ENCODE measurements at regions not wholly inside any gene's neighbourhood (a gene's known extent, or its start where the extent isn't known, plus 50 kb on each side); places are given as distances from the start of the nearest gene placed in this dataset.

DNA sequence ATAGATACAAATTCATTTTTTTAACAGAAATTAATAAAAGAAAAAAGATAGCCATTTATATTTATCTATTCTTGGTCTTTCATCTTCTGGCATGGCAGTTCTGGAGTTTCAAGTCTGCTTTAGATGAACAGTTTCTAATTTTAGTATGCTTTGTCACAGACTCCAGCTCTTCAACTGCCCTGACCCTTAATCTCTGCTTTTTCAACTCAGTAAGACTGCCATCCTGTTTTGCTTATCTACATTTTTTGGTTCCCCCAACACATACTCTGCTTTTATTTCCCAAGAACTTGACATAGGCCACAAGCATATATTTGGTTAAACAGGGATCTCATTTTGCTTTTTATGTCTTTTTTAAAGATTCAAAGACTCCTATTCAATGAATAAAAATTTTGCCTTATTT lies 309.3 kb upstream of the KCND2 start (continued):
- TF ChIP-seq ZNF462 (CRISPR knock-in tag; IDR thresholded peaks at IDR 0.05) (no peak), ZNF114 (CRISPR knock-in tag; IDR thresholded peaks at IDR 0.05) (no peak), CREB1 (CRISPR knock-in tag; IDR thresholded peaks at IDR 0.05; ENCODE audit: low read depth) (no peak), NANOG (IDR thresholded peaks at IDR 0.05; ENCODE audit: borderline replicate concordance) (no peak), CTCF (conservative IDR thresholded peaks at IDR 0.05; ENCODE audit: low read depth in 2 of 2) (no peak)
- TF ChIP-seq, protein P1, sequence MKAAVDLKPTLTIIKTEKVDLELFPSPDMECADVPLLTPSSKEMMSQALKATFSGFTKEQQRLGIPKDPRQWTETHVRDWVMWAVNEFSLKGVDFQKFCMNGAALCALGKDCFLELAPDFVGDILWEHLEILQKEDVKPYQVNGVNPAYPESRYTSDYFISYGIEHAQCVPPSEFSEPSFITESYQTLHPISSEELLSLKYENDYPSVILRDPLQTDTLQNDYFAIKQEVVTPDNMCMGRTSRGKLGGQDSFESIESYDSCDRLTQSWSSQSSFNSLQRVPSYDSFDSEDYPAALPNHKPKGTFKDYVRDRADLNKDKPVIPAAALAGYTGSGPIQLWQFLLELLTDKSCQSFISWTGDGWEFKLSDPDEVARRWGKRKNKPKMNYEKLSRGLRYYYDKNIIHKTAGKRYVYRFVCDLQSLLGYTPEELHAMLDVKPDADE (IDR thresholded peaks at IDR 0.05) = no peak

DNA sequence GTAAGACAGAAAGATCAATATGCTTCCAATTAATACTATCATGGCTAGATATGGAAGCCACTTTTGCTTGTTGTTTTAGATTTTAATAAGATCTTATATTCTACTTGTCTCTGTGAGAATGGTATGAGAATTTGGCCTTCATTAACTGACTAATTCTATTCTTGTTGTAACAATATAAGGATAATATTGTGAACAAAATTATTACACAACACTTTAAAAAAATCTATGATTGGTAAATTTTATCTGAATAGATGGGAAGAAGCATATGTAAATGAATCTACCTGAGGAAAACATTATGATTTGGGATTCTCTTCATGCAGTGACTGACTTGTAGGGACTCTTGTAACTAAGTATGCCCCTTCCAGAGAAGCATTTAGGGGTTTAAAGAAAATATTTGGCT lies 308.9 kb upstream of the KCND2 start:
- no peak overlapping the region; the same call in 1 of the 2 replicates for H2AFZ ChIP-seq
- no peak overlapping the region for H3K4me2 ChIP-seq
- no peak overlapping the region for H3K27ac ChIP-seq (ENCODE audit: low read depth)
- no peak for TF ChIP-seq CTCF (conservative IDR thresholded peaks at IDR 0.05; ENCODE audit: low read depth in 2 of 2)
- TF ChIP-seq STAT1 (IDR thresholded peaks at IDR 0.05; ENCODE audit: unreplicated experiment) = no peak
- TF ChIP-seq JUNB (IDR thresholded peaks at IDR 0.05; ENCODE audit: unreplicated experiment) = no peak
- no peak for TF ChIP-seq POLR2AphosphoS5 (IDR thresholded peaks at IDR 0.05; ENCODE audit: low read depth)
- TF ChIP-seq EZH2phosphoT487 (IDR thresholded peaks at IDR 0.05; ENCODE audit: unreplicated experiment) = no peak
- TF ChIP-seq EZH2 (IDR thresholded peaks at IDR 0.05; ENCODE audit: low read depth, unreplicated experiment) = no peak
- TF ChIP-seq NANOG (IDR thresholded peaks at IDR 0.05; ENCODE audit: borderline replicate concordance) = no peak
- TF ChIP-seq, protein P1 (IDR thresholded peaks at IDR 0.05) = no peak
- no peak for TF ChIP-seq ZNF114 (CRISPR knock-in tag; IDR thresholded peaks at IDR 0.05)

More for the DNA sequence above, 308.9 kb upstream of the KCND2 start:
- Mint-ChIP-seq H3K27me3 (ENCODE audit: insufficient read depth, low read depth, poor library complexity) (no peaks in the 10 kb centered on the region), H3K9me3 (no peaks in the 10 kb centered on the region), H3K27ac (no peak overlapping the region), H3K36me3 (ENCODE audit: low read depth) (no peaks in the 10 kb centered on the region), H3K4me3 (no peak overlapping the region), H3K4me1 (peaks cover 4% of the 10 kb centered on the region; the same call in 2 of the 3 replicates)
- H3F3A ChIP-seq (replicated peaks; ENCODE audit: low read depth) = no peaks in the 10 kb centered on the region
- peaks cover 3% of the 10 kb centered on the region for H3K4me1 ChIP-seq (ENCODE audit: insufficient read depth)
- H3K4me3 ChIP-seq = no peak overlapping the region
- no peaks in the 10 kb centered on the region for H3K27me3 ChIP-seq (ENCODE audit: insufficient read depth)
- no peaks in the 10 kb centered on the region for H3K36me3 ChIP-seq (ENCODE audit: insufficient read depth)
- H4K20me1 ChIP-seq (replicated peaks; ENCODE audit: insufficient read depth) = no peaks in the 10 kb centered on the region
- no peaks in the 10 kb centered on the region for H3K9me2 ChIP-seq (ENCODE audit: insufficient read depth)
- DNase-seq (ENCODE audit: low spot score) (no peak), ATAC-seq (no peak)
- no peaks in the 10 kb centered on the region for H3K79me2 ChIP-seq (replicated peaks; ENCODE audit: insufficient read depth)

Data from GM23338 (cell line).